ENCODE measurements at regions not wholly inside any gene's neighbourhood (a gene's known extent, or its start where the extent isn't known, plus 50 kb on each side); places are given as distances from the start of the nearest gene placed in this dataset.

DNA sequence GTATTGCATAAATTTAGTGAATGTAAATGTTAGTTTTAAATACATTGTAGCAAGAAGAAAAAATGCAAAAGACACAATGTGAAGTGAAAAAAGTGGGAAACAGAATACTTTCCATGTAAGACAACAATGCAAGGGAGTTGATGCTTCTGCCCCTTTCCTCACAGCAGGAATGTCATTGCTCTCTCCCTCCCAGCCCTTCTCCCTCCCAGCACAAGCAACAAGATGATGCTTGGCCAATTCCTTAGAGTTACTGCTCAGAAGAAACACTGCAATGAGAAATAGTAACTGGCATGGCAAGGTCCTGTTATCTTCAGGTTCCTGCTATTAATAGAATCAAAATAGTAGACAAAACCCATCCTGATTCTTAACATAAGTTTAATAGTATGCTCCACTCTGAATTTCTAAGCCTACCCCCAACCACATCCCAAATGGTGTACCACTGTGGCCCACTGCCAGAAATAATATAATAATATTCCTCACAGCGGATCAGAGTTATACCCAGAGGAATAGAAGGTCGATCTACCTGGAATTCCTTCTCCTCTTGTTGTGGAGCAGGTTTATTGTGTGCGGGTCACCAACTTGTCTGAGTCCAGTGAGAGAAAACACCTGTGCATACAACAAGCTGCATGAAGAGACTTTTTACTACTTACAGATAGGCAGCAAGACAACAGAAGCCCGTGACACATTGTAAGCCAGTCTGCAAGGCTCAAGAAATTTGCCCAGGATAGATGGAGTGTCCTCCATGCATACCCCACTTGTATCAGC lies 69.8 kb upstream of the SLC7A11 start:
- no peak for DNase-seq

DNA sequence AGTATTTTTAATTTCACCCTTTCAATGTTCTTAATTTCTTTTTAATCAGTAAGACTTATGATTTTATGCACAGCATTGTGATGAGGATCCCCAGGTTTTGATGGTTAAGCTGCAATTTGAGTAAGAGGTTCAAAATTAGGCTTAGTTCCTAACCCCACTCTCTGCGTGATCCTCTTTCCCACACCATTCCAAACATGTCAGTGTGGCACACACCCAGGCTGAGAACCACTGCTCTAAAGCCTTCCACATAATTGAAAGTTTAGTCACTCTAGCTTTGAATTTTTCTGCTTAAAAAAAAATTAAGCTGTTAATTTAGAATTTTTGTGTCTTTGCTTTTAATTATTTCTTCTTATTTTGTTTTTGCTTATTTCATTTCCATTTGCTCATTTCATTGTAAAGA lies 68.8 kb upstream of the SLC7A11 start:
- no peak for DNase-seq

DNA sequence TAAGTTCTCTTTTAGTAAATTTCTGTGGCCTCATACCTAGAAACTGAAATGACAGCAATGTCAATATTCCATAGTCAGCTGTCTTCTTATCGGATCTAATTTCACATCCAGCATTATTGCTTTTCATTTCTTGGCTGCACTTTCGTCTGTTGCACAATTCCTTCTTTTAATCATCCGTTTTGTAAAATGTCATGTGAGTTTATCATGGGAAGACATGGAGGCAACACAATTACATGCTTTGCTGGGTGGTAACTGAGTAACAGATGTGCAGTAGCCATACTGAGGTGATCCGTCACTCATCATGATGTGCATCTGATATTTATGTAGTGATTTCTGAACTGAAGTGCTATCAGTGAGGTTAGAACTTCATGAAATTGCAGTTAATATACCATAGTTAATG lies 68.3 kb upstream of the SLC7A11 start:
- DNase-seq, result no peak

DNA sequence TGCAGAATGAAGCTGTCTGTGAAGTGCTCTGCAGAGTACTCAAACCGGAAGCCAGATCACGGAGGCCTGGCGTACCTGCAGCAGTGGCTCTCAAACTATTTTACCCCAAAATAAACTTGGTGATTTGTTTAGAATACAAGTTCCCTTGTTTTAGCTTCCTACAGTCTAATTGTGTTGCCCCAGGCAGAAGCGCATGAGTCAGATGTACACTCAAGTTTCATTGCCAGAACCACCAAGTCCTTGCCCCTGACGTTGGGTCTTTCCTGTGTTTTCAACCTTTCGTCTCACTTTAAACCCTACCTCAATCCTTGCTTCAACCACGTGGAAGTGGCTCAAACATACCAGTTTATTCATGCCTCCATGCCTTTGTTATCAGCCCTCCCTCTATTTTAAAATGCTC lies 66.2 kb upstream of the SLC7A11 start:
- no peak for DNase-seq

DNA sequence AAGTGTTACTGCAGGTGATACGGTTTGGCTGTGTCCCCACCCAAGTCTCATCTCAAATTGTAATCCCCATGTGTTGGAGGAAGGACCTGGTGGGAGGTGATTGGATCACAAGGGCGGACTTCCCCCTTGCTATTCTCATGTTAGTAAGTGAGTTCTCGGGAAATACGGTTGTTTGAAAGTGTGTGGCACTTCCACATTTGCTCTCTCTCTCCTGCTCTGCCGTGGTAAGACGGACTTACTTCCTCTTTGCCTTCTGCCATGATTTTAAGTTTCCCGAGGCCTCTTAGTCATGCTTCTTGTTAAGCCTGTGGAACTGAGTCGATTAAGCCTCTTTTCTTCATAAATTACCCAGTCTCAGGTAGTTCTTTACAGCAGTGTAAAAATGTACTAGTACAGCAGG lies 65.2 kb upstream of the SLC7A11 start:
- DNase-seq, result no peak

DNA sequence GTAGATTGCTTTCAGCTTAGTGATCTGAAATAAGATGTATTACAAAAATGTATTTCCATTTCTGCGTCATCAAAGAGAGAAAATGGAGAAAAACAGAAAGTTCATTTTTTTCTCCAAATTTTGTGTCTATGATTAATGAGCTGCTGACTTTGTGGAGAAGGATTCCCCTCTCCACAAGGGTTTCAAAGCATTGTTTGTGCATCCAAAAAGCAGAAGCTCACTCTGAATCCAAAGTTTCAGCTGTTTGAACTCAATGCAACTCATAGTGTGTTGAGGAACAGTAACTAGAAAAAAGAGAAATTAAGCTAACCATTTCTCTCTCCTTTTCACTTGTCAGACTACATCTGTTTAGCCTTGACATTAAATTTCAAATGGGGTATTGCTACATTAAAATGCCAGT lies 62.9 kb upstream of the SLC7A11 start:
- DNase-seq, result no peak

DNA sequence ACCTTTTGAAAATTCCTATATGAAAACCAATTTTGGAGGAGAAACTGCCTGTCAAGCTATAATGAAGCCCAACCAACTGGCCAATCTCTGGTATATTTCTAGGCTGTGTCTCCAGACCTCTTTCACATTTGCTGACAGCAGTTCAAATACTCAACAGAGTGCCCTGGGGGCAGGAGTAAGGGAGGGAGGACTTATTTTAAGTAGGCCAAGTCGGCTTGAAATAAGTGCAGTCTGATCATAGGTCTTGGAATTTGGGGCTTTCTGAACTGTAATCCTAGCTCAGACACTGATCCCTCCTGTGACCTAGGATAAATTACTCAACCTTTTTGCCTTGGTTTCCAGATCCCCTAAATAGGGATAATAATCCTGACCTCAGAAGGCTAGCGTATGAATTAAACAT lies 59.4 kb upstream of the SLC7A11 start:
- DNase-seq, result no peak

DNA sequence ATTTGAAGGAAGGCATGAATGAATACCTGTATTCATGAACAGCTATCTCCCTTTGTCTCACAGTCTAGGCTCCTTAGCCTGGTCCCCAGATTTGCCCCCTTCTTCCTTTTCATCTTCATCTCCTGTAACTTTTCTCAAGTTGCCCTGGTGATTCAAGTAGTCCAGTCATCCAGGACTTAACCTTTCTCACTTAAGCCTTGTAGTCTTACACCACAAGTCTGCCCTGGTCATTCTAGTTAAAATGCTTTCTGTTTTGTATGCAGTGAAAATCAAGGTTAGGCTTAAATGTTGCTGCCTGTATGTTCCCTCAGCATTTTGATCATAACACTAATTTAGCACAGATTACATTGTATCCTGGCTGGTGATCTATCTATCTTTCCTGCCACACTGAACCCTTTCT lies 58.5 kb upstream of the SLC7A11 start:
- no peak for DNase-seq

DNA sequence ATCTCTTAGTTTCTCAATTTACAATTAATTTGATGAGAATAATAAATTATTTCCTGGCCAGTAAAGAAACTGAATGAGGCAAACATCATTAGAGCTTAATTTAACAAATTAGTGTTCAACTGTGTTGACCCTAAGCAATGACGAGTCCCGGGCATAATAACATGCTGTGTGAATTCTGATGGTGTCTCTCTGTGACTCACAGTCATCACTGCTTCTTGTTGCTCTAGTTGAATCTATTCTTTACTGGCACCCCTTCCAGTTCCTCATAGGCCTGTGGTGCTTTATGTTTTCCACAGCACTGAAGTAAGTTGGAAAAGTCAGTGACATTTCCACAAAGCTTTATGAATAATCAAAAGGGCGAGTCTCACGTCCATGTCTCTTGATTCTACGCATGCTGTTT lies 57.7 kb upstream of the SLC7A11 start:
- no peak for DNase-seq

DNA sequence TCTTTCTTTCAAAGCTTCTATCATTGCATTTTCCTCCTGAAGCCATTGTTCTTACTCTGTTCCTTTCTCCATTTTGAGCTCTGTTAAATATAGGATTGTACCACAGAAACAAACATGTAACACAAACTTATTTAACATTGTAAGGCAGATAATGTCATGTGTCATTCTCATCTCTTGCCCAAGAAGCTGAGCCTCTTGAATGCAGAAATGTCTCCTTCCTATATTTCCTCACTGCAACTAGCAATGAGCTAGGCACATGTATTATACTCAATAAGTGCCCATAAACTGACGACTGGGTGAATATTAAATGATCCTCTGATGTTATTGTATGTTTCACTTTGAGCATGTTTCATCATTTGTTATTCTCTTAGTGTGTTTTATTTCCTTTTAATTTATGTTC lies 56.7 kb upstream of the SLC7A11 start:
- no peak for DNase-seq

DNA sequence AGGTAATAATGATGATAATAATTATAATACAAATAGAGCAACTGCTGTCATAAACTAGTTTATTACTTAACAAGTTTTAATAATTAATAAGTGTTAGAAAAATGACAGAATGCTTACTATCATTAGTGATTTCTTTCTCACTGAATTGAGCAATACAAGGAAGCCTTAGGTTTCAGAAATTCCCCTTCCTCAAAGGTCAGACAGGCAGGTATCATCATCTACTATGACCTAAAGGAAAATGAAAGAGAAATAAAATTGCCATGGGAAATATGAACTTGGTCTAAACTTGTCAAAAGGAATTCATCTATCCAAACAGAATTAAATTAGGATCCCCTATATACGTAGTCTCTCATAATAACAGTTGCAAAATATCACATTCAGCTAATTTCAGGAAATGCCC lies 56.3 kb upstream of the SLC7A11 start:
- no peak for DNase-seq

DNA sequence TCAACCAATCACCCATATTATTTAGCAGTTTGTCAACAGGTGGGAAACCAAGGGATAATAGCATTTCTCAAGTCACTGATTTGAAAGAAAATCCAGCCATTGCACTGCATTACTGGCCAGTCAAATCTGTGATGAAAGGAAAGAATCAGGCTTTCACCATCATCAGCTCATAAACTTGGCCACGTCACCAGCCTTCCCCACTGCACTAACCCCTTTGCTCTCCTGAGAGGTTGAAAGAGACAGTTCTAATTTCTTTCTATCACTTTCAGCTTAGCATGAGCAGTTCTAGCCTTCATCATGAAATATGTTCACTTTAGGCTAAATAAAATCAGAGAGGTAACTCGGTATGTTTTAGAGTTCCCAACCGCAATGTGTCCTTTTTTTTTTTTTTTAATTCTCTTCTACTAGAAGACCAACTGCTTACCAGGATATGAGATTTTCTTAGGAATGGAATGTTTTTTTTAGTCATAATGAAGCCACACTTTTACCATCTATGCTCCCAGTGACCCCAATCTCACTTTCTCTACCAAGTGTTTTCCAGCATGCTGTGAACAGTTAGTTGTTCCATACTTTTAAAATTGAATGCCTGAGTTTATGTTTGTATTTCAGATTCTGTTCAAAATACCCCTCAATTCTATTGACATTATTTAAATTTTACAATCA lies 55.7 kb upstream of the SLC7A11 start:
- no peak for DNase-seq

DNA sequence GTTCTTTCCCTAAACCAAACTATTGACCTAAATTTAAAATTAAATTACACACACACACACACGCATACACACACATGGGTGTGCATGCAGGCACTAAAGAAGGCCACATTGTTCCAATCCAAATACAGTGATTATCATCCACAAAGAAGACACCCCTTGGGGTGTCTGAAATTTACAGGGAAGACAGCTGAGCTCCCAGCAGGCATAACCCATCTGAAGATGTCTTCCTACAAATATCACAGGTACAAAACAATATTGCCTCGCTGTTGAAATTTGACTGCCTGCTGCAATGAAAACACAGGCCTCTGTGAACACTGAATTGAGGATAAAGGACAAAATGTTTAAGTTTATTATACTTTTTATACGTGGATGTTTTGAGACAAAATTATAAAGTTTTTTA lies 50.2 kb upstream of the SLC7A11 start:
- no peak for DNase-seq

All from left kidney (tissue), 1 donor.